ENCODE measurements at regions not wholly inside any gene's neighbourhood (a gene's known extent, or its start where the extent isn't known, plus 50 kb on each side); places are given as distances from the start of the nearest gene placed in this dataset.
"Not testable (repeated sequence)": the region's sequence is repeated elsewhere in the genome, so short reads cannot be mapped to it uniquely, and the experiment has no call there.

DNA sequence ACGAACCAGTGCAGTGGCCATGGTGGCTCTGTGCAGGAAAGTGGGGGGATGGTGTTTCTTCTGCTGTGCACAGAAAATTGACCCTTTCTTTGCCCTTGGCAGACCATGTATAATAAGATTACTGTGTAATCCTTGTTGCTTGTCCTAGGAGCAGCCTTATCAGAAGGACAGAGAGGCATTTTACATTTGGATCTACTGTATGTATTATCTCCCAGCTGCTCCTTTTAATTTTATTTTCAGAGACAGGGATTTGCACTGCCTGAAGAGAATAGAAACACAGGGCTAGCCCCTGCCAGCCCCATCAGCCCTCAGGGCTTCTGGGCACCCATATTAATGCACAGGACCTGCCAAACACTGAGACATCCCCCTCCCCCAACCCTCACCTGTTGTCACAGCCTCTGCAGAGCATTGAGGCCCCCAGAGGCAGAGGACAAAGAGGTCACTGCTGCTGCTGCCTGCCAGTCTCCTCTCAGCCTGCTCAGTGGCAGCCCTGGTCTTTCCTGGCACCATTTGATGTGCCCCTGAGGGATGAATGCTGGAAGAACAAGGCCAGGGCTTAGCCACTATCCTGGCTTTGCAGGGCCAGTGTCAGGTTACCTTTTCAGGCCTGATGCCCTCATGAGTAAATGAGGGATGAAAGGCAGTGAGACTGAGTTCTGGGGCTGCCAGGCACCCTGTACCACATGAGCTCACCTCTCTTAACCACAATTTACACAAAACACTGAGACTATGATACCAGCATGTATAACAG, 533.4 kb downstream of the NTRK3 start:
- no peak for DNase-seq

DNA sequence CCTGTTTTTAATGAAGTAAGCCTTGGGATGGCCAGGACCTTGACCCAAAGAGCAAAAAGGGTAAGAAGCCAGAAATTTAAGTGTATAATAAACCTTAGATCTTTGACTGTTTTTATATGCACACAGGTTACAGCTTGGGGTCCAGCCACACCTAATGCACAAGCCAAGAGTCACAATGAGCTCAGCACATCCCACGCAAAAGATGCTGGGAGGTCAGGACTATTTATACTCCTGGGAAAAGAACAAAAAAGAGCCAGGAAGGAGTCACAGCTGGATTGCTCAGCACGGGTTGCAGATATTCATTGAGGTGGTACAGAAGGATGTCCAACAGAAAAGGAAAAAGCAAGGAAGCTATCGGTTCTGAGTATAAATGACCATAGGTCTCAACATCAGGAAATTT, 536.3 kb downstream of the NTRK3 start:
- no peak for DNase-seq

DNA sequence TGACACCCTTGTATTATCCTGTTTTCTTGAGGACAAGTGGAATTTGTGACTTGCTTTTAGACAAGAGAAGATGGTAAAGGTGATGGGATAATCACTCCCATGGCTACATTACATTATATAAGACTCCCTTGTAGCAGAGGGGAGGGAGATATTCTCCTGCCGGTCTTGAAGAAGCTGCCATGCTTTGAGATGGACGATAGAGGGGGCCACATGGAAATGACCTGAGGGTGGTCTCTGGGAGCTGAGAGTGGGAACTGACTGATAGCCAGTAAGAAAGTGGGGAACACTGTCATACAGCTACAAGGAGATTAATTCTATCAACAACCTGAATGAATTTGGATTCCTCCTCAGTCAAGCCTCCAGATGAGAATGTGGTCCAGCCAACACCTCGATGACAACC, 540.1 kb downstream of the NTRK3 start:
- no peak for DNase-seq

DNA sequence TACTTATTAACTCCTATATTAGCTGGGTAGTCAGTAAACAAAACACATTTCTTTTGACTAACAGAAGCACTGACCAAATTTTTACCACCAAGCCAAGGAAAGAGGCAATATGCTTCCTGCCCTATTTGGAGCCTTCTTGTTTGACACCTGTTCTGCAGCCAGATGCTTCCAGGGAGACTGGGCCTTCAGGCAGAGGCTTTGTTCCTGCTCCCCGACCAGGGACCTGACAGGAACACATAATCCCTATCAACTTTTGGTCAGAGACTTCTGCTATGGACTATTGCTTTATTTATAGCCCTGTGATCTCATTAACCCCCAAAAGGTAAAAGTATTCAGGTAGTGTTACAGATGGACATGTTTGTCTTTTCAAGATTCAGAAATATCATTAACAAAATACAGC, 541.3 kb downstream of the NTRK3 start:
- no peak for DNase-seq

DNA sequence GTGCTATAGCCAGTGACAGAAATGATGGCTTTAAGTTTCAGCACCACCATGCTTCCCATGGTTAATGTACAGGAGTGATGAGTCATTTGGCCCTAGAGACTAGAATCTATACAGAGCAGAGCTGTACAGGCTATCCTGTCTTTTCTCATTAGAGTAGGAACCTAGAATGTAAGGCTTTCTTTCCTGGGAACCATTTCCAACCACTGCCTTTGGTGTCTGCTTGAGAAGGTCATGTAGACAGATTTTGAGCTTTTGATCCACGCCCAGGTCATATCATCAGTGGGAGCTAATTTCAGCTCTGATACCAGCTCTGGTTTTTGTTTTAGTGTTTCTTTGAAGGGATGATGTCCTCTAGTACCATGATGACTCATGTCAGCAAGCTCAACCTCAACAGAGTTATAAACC, 543.1 kb downstream of the NTRK3 start:
- no peak for DNase-seq

DNA sequence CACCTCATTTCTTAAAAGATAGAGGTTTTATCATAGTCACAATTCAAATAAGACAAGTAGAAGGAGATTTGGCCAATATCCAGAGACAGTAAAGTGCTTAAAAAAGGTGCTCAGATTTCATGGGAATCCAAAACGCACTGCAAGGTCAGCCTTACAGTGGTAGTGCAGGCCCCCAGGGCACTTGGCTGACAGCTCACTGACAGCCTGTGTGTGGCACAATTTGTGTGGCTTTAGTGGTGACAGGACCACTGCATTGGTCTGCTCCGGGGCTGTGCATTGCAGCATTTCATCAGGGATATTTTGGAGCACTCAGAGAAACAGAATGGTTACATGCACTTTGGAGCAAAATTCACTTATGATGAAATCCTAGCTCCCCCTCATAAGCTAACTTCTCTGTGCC, 544.3 kb downstream of the NTRK3 start:
- no peak for DNase-seq

DNA sequence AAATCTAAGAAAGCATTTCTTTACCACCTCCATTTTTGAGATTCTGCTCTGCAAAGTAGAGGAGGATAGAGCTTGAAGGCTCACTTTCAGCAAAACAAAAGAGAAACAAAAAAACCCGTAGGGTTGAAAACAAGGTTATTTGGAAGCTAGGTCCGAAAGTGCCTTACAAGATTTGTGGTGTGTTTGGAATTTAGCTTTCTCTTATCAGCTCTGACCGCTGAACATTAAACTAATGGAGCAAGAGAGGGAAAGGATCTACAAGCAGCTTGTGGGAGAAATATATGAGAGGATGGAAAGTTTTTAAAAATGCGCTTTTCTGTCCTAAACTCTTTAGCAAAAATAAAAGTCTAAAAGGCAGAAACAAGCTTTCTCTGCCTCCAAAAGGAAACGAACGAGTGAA, 545.5 kb downstream of the NTRK3 start:
- no peak for DNase-seq

DNA sequence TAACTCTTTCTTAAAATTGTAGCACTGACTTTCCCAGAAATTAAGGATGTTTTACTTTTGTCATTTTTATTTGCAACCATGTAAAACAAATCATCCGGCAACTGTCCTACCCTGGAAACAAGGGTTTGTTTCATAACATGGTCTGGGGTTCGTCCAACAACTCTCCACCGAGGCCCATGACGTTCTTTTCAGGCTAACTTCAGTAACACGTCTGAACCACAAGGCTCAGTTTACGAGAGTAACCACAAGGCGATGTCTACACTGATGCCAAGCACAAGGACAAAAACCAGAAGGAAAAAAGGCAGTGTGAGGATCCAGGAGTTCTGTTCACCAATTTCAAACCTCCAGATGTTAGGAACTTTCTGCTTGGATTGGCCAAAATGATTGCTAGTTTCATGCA, 546.1 kb downstream of the NTRK3 start:
- no peak for DNase-seq

DNA sequence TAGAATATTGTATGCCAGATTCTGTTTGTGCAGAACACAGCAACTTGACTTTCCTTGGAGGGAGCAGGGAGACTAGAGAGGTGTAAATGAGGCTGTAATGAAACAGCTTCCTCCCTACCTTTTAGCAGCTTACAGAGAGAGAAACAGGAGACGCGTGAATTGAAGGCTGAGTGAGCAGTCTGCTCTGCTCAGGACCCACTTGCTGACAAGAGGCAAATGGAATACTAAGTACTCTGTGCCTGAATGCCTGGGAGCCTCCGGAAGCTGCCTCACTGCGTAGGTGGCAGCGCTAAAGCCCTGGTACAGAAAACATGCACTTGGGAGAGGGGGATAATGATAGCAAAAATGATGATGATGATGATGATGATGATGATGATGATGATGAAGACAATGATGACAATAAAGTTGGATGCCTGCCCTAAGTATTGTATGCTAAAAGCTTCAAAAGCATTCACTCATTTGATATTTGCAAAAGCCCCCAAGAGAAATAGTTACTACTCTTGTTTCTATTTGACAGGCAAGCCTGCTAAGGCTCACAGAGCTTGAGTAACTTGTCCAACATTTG, 548.9 kb downstream of the NTRK3 start:
- DNase-seq: no peak

DNA sequence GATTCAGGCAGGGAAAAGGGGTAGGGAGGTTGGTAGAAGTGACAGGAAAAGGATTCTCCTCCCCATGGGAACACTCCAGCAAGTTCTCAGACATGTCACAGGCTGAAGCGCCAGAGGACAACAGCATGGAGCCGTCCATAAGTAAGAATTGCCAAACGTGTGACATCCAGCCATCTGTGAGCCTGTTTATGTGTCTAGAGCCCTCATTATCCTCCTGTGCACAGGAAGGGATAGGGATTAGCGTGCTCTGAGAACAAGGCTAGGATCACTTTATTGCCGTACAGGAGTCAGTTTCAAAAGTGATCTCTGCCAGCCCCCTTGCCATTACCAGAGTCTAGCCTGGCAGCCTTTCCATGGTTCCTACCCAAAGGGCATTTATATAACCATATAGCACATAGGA, 549.5 kb downstream of the NTRK3 start:
- no peak for DNase-seq

DNA sequence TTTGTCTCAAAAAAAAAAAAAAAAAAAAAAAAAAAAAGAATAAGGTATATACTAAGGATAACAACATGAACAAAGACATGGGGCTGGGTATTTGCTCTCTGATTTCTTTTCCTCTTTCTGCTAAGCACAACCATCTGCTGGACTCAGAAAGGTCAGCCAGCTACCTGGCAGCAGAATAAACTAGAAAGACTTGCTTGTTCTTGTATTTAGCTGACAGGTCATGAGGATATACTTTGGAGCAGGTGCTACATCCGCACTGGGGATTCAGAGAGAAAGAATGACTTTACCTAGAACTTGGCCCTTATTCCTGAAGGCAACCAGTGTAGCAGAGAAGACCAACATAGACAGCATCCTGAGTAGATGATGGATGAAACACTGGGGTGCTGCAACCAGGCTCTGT, 550.5 kb downstream of the NTRK3 start:
- DNase-seq: no peak

DNA sequence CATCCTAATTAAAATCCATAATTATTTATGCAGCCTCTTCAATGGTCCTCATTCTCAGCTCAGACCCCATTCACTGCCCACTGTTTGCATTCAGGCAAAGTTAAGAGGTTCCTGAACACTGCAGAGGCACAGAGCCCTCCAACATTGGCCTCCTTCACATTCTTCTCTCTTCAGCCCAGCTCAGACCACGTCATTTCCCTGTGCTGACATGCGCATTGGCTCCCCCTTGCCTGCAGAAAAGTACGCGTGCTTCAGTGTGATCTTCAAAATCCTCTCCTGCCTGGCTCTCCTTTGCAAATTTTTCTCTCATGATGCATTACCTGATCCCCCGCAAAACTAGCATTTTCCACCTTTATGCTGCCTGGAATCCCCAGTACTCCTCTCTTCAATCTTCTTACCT, 552.3 kb downstream of the NTRK3 start:
- DNase-seq: no peak

DNA sequence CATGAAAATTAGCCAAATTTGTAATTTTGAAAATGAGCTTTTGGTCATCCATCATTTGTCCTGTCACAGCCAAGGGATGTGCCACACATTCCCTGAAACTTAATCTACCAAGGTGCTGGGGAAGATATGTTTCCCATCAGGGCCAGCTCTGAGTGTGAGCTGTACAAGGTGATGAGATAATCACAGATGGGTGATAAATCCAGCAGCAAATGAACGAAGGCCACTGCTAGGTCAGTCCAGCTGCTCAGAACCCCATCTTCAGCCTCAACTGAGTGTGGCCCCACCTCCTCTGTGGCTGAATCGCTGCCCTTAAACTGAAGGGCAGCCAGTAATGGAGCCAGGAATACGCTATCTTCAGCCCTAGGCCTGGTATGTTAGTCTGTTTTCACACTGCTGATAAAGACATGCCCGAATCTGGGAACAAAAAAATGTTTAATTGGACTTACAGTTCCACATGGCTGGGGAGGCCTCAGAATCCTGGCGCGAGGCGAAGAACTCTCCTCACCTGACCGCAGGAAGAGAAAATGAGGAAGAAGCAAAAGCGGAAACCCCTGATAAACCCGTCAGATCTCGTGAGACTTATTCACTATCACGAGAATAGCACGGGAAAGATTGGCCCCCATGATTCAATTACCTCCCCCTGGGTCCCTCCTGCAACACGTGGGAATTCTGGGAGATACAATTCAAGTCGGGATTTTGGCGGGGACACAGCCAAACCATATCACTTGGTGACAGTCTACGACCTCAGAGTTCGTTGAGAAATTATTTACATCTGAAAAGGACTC, 553.0 kb downstream of the NTRK3 start:
- no peak for DNase-seq

DNA sequence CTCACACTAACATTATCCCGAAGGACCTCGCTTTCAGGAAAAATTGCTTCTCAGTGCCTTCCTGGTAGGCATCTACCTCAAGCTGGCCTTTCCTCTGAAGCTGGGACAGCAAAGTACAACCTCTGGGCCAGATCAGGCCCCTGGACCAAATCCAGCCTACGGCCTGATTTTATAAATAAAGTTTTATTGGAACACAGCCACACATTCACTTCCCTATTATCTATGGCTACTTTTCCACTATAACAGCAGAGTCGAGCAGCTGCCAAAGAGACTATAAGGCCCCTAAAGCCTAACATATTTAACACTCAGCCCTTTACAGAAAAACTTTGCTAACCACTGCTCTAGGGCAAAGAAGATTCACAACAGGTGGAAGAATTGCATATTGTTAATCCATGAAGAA, 554.3 kb downstream of the NTRK3 start:
- DNase-seq: no peak

DNA sequence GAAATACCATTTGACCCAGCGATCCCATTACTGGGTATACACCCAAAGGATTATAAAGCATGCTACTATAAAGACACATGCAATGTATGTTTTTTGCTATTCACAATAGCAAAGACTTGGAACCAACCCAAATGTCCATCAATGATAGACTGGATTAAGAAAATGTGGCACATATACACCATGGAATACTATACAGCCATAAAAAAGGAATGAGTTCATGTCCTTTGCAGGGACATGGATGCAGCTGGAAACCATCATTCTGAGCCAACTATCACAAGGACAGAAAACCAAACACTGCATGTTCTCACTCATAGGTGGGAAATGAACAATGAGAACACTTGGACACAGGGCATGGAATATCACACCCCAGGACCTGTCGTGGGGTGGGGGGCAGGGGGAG, 558.1 kb downstream of the NTRK3 start:
- not testable (repeated sequence) for DNase-seq

DNA sequence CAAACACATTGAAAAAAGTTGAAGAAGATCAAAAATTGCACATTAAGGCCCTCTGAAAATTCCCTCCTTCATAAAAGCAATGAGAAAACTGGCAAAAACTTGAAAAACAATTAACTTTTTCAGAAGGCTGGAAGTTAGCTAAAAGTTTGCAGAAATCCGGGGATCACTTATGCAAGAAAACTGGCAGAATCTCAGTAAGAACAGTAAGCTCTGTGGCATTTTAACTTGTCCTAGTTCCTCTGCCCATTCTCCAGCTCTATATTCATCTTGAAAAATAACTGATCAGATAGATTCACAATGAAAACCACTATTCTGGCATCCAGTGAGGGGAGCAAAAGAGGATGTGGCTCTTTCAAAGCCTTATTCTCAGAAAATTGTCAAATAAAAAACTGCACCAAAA, 566.8 kb downstream of the NTRK3 start:
- DNase-seq: no peak

DNA sequence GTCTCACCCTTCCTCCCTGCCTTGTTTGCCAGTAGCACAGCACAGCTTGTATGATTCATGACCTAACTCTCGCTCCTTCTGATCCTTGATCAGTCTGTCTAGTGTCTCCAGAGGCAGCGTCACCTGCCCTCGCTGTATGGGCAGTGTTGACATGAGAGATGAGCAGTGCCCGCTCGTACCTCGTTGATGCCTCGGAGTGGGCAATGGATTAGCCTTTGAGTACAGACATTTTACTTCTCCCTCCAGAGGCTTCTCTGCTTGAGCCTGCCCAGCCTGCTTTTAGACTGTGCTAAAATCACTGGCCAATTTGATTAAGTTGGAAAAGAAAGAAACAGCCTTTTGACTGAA, 569.0 kb downstream of the NTRK3 start:
- DNase-seq: no peak

DNA sequence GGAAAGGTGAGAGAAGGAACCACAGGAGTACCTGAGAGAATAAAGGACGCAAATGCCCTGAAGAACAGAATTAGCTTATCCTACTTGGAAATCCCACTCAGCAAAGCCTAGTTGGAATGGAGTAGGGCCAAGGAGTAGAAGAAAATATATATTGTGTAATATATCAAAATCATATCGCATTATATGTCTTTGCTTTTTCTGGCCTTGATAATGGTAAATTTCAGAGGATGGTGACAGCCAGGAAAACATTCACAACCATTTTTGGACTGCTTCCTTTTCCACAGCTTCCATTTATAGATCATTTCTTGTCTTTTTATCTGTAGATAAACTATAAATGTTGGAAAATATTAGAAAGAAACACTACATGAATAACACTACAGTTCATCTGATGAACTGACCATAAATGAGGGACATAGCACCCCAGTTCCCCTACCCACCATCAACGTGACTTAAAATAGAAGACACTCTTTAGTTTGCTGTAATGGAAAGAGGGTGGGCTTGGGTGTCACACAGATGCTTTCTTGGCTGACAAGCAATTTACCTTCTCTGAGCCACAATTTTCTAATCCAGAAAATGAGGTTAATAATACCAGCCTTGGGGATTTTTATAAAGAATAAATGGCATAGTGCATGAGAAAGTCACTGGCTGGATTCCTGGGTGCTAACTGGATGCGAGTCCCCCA, 569.6 kb downstream of the NTRK3 start:
- no peak for DNase-seq

DNA sequence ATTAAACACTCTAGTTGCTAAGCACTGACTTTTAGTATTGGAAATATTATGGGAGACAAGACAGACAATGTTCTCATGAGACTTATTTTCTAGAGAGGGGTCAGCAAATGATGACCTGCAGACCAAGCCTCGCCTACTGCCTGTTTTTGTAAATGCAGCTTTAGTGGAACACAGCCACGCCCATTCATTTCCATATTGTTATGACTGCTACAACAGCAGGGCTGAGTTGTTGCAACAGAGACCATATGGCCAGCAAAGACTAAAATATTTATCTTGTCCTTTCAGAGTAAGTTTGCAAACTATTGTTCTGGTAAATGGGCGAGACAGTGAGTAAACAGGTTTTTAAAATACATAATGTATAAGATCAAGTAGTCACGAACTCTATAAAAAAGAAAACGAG, 570.2 kb downstream of the NTRK3 start:
- no peak for DNase-seq

DNA sequence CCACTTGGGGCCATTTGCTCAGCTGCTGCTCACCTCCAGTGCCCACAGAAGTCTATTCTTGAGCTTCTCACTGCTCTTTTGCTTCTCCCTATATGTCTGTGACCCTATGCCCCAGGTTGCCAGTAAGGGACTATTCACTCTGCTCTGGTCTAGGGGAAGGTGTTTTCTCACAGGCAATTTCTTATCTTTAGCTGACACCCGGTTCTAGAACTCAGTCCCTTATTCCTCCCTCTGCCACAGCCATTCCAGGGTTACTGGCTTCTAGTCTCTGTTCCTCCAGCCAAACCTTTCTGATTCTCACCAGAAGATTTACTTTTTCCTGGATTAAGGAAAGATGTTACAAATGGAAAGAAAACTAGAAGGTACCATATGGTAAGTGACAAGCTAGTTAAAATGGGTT, 574.0 kb downstream of the NTRK3 start:
- no peak for DNase-seq

DNA sequence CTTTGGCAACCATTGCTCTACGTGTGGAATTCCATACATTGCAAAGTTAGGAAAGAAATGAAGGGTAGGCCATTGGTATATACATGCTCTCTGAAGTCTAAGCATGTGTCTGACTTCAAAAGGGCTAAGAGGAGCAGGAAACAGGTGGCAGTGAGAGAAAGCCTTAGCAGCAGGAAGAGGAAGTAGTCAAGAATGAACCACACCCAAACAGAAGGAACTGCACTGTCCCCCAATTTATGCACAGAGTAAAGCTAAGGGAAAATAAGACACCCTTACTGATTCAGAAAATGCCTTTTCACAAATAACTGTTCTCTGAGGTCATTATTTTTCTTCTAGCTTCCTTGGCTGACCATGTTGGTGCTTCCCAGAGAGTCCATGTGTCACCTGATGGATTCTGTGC, 575.4 kb downstream of the NTRK3 start:
- DNase-seq: no peak

DNA sequence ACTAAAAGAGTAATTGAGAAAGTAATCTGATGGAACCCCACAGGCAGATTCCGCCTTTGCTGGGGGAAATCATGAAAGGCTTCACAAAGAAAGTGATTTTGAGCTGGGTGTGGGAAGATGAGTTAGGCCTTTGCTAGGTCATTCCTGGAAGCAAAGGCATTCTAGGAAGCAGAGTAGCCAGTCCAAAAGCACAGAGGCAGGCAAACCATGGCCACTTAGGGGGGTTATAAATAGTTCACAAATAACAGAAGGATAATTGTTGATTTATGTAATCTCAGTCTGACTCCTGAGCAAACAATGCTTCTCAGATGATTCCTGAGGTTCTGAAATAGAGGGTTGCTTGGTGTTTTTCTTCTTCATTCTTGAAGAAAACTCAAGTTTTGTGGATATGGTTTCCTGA, 576.3 kb downstream of the NTRK3 start:
- DNase-seq: no peak

DNA sequence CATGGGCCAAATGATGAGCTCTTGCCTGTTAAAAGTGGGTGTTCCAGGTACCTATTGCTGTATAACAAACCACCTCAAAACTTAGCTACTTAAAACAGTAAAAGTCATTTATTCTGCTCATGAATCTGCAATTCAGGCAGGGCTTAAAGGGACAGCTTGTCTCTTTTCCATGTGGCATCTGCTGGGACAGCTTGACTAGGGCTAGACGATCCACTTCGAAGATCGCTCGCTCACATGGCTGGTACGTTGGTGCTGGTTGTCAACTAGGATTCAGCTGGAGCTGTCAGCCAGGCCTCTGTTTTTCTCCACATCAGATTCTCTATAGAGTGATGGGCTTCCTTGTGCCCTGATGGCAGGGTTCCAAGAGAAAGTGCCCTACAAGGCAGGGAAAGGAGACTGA, 581.3 kb downstream of the NTRK3 start:
- DNase-seq: no peak

Measured in KG1 (cell line).